SK-N-SH (cell line): ENCODE measurements at regions not wholly inside any gene's neighbourhood (a gene's known extent, or its start where the extent isn't known, plus 50 kb on each side); places are given as distances from the start of the nearest gene placed in this dataset.

ENCODE experiments used
- CTCF ChIA-PET: fragments of 300-600, 350-600 bp; formaldehyde crosslinking; extraction: SDS; loops from one replicate; lab custom pipeline; 2021; lab: Yijun Ruan, JAX
- POLR2A ChIA-PET: fragments of 350-600 bp; sonication (Branson Sonifier 250); formaldehyde crosslinking; extraction: SDS; loops from one replicate; lab custom pipeline; 2020; ENCODE audit warnings: antibody characterized with exemption, inconsistent platforms; lab: Yijun Ruan, JAX
- DNase-seq: peaks from one replicate; pipeline ENCODE4 v3.0.0; 2012
- H2AFZ ChIP-seq: fragments of 200-600 bp; sonication (generic); 2 replicates; pipeline ENCODE4 v1.8.1; 2016; ENCODE audit warnings: antibody characterized with exemption, mild to moderate bottlenecking, low read depth
- H3F3A ChIP-seq: fragments of 200-600 bp; sonication (generic); replicated peaks from 2 replicates; pipeline ENCODE3; 2016; ENCODE audit warnings: antibody characterized with exemption, mild to moderate bottlenecking; ENCODE audit not compliant: insufficient read depth
- H3K27ac ChIP-seq, 2 experiments: fragments of 200-500 bp in 1 of 2; fragments of 200-600 bp in 1 of 2; sonication (Bioruptor generic) in 1 of 2; sonication (generic), shearing (Covaris generic) in 1 of 2; 2 replicates each; pipeline versions ENCODE4 v1.5.1 to v1.6.1; 2014 to 2016; ENCODE audit warnings: low read depth in 2 of 2, inconsistent platforms in 1 of 2, low read length in 1 of 2, mild to moderate bottlenecking in 1 of 2, mixed read lengths in 1 of 2
- H3K27me3 ChIP-seq: fragments of 200-600 bp; sonication (generic), shearing (Covaris generic); 2 replicates; pipeline ENCODE4 v1.6.1; 2016; ENCODE audit warnings: mixed run types; ENCODE audit not compliant: insufficient read depth
- H3K36me3 ChIP-seq, 2 experiments: fragments of 200-500 bp in 1 of 2; fragments of 200-600 bp in 1 of 2; sonication (Bioruptor generic) in 1 of 2; sonication (generic) in 1 of 2; replicated peaks in 1 of 2; 2 replicates each; pipeline versions ENCODE3 to v1.5.1; 2014 to 2016; ENCODE audit warnings: low read length in 1 of 2, mild to moderate bottlenecking in 1 of 2; ENCODE audit not compliant: insufficient read depth in 2 of 2, control insufficient read depth in 1 of 2
- H3K4me1 ChIP-seq, 2 experiments: fragments of 200-500 bp in 1 of 2; fragments of 200-600 bp in 1 of 2; sonication (Bioruptor generic) in 1 of 2; sonication (generic), shearing (Covaris generic) in 1 of 2; 2 replicates each; pipeline versions ENCODE4 v1.5.1 to v1.6.1; 2014 to 2016; ENCODE audit warnings: low read depth in 1 of 2, low read length in 1 of 2, mixed run types in 1 of 2; ENCODE audit not compliant: insufficient read depth in 2 of 2, control insufficient read depth in 1 of 2
- H3K4me2 ChIP-seq: fragments of 200-600 bp; sonication (generic), shearing (Covaris generic); 2 replicates; pipeline ENCODE4 v1.6.1; 2017; ENCODE audit warnings: mixed run types
- H3K4me3 ChIP-seq, 2 experiments: fragments of 200-500 bp in 1 of 2; fragments of 200-600 bp in 1 of 2; sonication (Bioruptor generic) in 1 of 2; sonication (generic), shearing (Covaris generic) in 1 of 2; 2 replicates each; pipeline versions ENCODE4 v1.5.1 to v1.8.1; 2014 to 2016; ENCODE audit warnings: low read depth in 2 of 2, inconsistent platforms in 1 of 2, low read length in 1 of 2, mild to moderate bottlenecking in 1 of 2, mixed read lengths in 1 of 2, moderate library complexity in 1 of 2
- H3K79me2 ChIP-seq: fragments of 200-600 bp; sonication (generic); 2 replicates; pipeline ENCODE4 v1.8.1; 2017; ENCODE audit warnings: mild to moderate bottlenecking; ENCODE audit not compliant: insufficient read depth
- H3K9ac ChIP-seq: fragments of 200-600 bp; sonication (generic); 2 replicates; pipeline ENCODE4 v1.6.1; 2017; ENCODE audit warnings: mixed run types
- H3K9me2 ChIP-seq: fragments of 200-600 bp; sonication (generic); 2 replicates; pipeline ENCODE4 v1.6.1; 2017; ENCODE audit warnings: mixed run types
- H3K9me3 ChIP-seq: fragments of 200-600 bp; sonication (generic); 2 replicates; pipeline ENCODE4 v1.6.1; 2017; ENCODE audit warnings: mixed run types, mild to moderate bottlenecking, moderate library complexity
- H4K20me1 ChIP-seq: fragments of 200-600 bp; sonication (generic); 2 replicates; pipeline ENCODE4 v1.6.1; 2017; ENCODE audit warnings: mild to moderate bottlenecking, mixed run types; ENCODE audit not compliant: insufficient read depth
- CHD2 ChIP-seq: fragments of 150-350 bp; IDR thresholded peaks from 2 replicates; pipeline ENCODE4 v1.6.1; 2018; ENCODE audit warnings: low read length; ENCODE audit not compliant: partially characterized antibody
- ELF1 ChIP-seq: IDR thresholded peaks from 2 replicates; pipeline ENCODE4 v1.4.0; 2012
- EP300 ChIP-seq, 2 experiments: IDR thresholded peaks; 2 replicates each; pipeline versions ENCODE4 v1.4.0 to v1.6.1; 2012; ENCODE audit warnings: borderline replicate concordance in 1 of 2, low read depth in 1 of 2, low read length in 1 of 2
- EZH2phosphoT487 ChIP-seq: fragments of 200-600 bp; sonication (generic); IDR thresholded peaks from 2 replicates; pipeline ENCODE4 v1.6.1; 2017; ENCODE audit warnings: low read depth, mixed run types, mild to moderate bottlenecking, antibody characterized with exemption, moderate library complexity, borderline replicate concordance
- FOXJ3 ChIP-seq: sonication (generic); formaldehyde crosslinking; IDR thresholded peaks from 2 replicates; pipeline ENCODE4 v1.5.1; 2020; ENCODE audit warnings: mild to moderate bottlenecking, missing genetic modification reagents
- FOXM1 ChIP-seq: IDR thresholded peaks from 2 replicates; pipeline ENCODE4 v1.4.0; 2012; ENCODE audit warnings: low read depth, mild to moderate bottlenecking
- IRF3 ChIP-seq: fragments of 150-350 bp; IDR thresholded peaks from 2 replicates; pipeline ENCODE4 v1.6.1; 2016; ENCODE audit warnings: mild to moderate bottlenecking, low read depth, low read length
- JUND ChIP-seq: IDR thresholded peaks from 2 replicates; pipeline ENCODE4 v1.4.0; 2012
- MAX ChIP-seq: IDR thresholded peaks from 2 replicates; pipeline ENCODE4 v1.4.0; 2012; ENCODE audit warnings: low read depth
- MEF2A ChIP-seq: IDR thresholded peaks from 2 replicates; pipeline ENCODE4 v1.4.0; 2012; ENCODE audit warnings: low read depth, borderline replicate concordance
- MXI1 ChIP-seq: IDR thresholded peaks from 2 replicates; pipeline ENCODE4 v1.6.1; 2012; ENCODE audit warnings: mild to moderate bottlenecking, low read depth, low read length, improper control_type of control experiment
- POLR2AphosphoS5 ChIP-seq: IDR thresholded peaks from 2 replicates; pipeline ENCODE4 v1.6.1; 2012; ENCODE audit warnings: low read depth, low read length
- REST ChIP-seq: IDR thresholded peaks from 2 replicates; pipeline ENCODE4 v1.6.1; 2012; ENCODE audit warnings: mild to moderate bottlenecking, low read depth, low read length, moderate library complexity
- RXRA ChIP-seq: IDR thresholded peaks from 2 replicates; pipeline ENCODE4 v1.4.0; 2012; ENCODE audit warnings: low read depth, mild to moderate bottlenecking, borderline replicate concordance
- SIN3A ChIP-seq: IDR thresholded peaks from 2 replicates; pipeline ENCODE4 v1.6.1; 2012; ENCODE audit warnings: low read depth, mild to moderate bottlenecking, low read length, moderate library complexity, borderline replicate concordance
- SMC3 ChIP-seq: IDR thresholded peaks from 2 replicates; pipeline ENCODE4 v1.6.1; 2012; ENCODE audit warnings: low read depth, low read length, improper control_type of control experiment
- USF1 ChIP-seq: IDR thresholded peaks from 2 replicates; pipeline ENCODE4 v1.4.0; 2012; ENCODE audit warnings: low read depth, borderline replicate concordance
- YY1 ChIP-seq: IDR thresholded peaks from 2 replicates; pipeline ENCODE4 v1.4.0; 2012; ENCODE audit warnings: low read depth, mild to moderate bottlenecking
- WGBS: methylation state at CpG from one replicate; pipeline ENCODE4 v1.1.6; 2017; ENCODE audit warnings: low lambda C conversion rate; 5-methylcytosine and 5-hydroxymethylcytosine counted together

- Histone ChIP-seq H3K79me2 (no peaks in the 10 kb centered on the region), H3K9me3 (no peaks in the 10 kb centered on the region)
Measured at GRCh38 chr6:4533576-4533975, 242.6 kb upstream of the CDYL start.

More at GRCh38 chr6:4533576-4533975, 242.6 kb upstream of the CDYL start:
- ChIA-PET CTCF (no interaction called here), POLR2A (no interaction called here)
- Histone ChIP-seq H3K4me3 (no peak overlapping the region), H3K4me1 (no peaks in the 10 kb centered on the region), H2AFZ (no peak overlapping the region), H3K27ac (no peak overlapping the region), H3F3A (no peaks in the 10 kb centered on the region), H3K4me2 (no peak overlapping the region), H3K9ac (no peak overlapping the region), H4K20me1 (no peaks in the 10 kb centered on the region), H3K27me3 (no peaks in the 10 kb centered on the region), H3K9me2 (no peaks in the 10 kb centered on the region), H3K36me3 (no peaks in the 10 kb centered on the region)
- DNase-seq: no peak
- WGBS: 67% methylated on average over 1 of the region's 1 CpG
- TF ChIP-seq MEF2A: no peak
- TF ChIP-seq EP300 (IDR thresholded peaks at IDR 0.05; ENCODE audit: borderline replicate concordance in 1 of 2, low read depth in 1 of 2, low read length in 1 of 2): no peak
- no peak for TF ChIP-seq CHD2
- TF ChIP-seq JUND: no peak
- no peak for TF ChIP-seq FOXJ3
- no peak for TF ChIP-seq POLR2AphosphoS5
- no peak for TF ChIP-seq SMC3
- no peak for TF ChIP-seq FOXM1
- no peak for TF ChIP-seq IRF3
- TF ChIP-seq RXRA: no peak
- TF ChIP-seq REST: no peak
- TF ChIP-seq YY1: no peak
- TF ChIP-seq ELF1: no peak
- no peak for TF ChIP-seq USF1
- TF ChIP-seq SIN3A: no peak
- no peak for TF ChIP-seq MXI1
- TF ChIP-seq EZH2phosphoT487: no peak
- TF ChIP-seq MAX: no peak
